ENCODE measurements at regions not wholly inside any gene's neighbourhood (a gene's known extent, or its start where the extent isn't known, plus 50 kb on each side); places are given as distances from the start of the nearest gene placed in this dataset.

DNA sequence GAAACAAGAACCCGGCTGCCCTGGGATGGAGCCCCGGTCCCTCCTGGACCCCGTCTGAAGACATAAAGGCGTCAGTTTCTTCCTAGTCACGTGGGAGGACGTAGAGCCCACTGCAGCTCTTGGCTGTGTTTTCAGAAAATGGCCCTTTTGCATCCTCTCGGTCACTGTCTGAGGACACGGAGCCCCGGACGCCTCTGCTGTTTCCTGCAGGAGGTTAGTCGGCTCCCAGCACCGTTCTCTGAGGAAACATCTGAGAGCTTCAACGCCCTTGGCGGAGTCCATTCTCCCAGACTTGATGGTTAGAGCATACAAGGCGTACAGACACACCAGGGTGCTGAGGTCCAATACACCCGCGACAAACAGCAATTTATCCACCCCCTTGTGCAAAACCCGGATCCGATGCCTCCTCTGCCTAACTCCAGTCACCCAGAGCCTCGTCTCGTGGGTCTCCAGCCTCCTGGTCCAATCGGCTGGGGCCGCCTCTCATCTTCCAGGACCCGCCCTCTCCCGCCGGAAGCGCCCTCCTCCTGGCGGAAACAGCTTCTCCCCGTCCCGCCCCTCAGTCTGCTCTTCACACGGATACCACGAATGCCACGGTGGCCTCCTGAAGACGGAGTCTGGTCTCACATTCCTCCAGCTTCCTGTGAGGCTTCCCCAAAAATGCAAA, 119.4 kb downstream of the TMEM18 start:
- TF ChIP-seq CTCF (IDR thresholded peaks at IDR 0.05) (no peak), POLR2A (IDR thresholded peaks at IDR 0.05) (no peak)

Data from vagina (tissue), 2 donors.